GM12878 (cell line): ENCODE measurements at regions not wholly inside any gene's neighbourhood (a gene's known extent, or its start where the extent isn't known, plus 50 kb on each side); places are given as distances from the start of the nearest gene placed in this dataset.
"Not testable (repeated sequence)": the region's sequence is repeated elsewhere in the genome, so short reads cannot be mapped to it uniquely, and the experiment has no call there.

Experiments used
- ATAC-seq: fragments of 200-7000 bp; cut with Tn5 transposase; 3 replicates; pipeline ENCODE4 v1.9.1; 2020; ENCODE audit warnings: mild to moderate bottlenecking, moderate library complexity
- BruUV-seq: library from RNA; stranded (reverse); fragments of 400-500 nt; replicated peaks from 2 replicates; lab custom pipeline; 2021; lab: Mats Ljungman, UMichigan
- CTCF ChIA-PET: fragments of 300-600 bp; sonication (Branson Sonifier 250); formaldehyde crosslinking; extraction: SDS; loops from one replicate; lab custom pipeline; 2021; ENCODE audit warnings: inconsistent platforms; lab: Yijun Ruan, JAX
- POLR2A ChIA-PET: fragments of 350-600 bp; formaldehyde crosslinking; extraction: SDS; loops from one replicate; lab custom pipeline; 2021; ENCODE audit warnings: inconsistent platforms; lab: Charles Lee
- RAD21 ChIA-PET: fragments of 300-600 bp; sonication (Branson Sonifier 250); formaldehyde crosslinking; loops from one replicate; lab custom pipeline; 2023; ENCODE audit warnings: antibody characterized with exemption; ENCODE audit not compliant: unreplicated experiment; lab: Charles Lee
- SMC1A ChIA-PET: fragments of 300-600 bp; sonication (Branson Sonifier 250); formaldehyde crosslinking; loops from one replicate; lab custom pipeline; 2023; ENCODE audit not compliant: unreplicated experiment, uncharacterized antibody; lab: Charles Lee
- DNase-seq: peaks from one replicate; pipeline ENCODE4 v3.0.0-alpha.2; 2011; ENCODE audit warnings: low read depth, low spot score
- FAIRE-seq: peaks from 3 replicates; lab custom pipeline; 2011; peaks lifted over from hg19 to GRCh38; lab: Jason Lieb, UNC
- H2AFZ ChIP-seq: 2 replicates; pipeline ENCODE4 v1.6.0; 2011; ENCODE audit warnings: low read depth, low read length, control low read depth; ENCODE audit not compliant: control insufficient read depth
- H3K27ac ChIP-seq: 2 replicates; pipeline ENCODE4 v1.5.1; 2011; ENCODE audit warnings: control low read depth; ENCODE audit not compliant: control insufficient read depth, insufficient read depth
- H3K27me3 ChIP-seq, 2 experiments: replicated peaks in 1 of 2; 2 replicates each; pipeline versions ENCODE4 v1.6.0 to v1.6.1; 2011; ENCODE audit warnings: low read length in 1 of 2; ENCODE audit not compliant: control insufficient read depth in 2 of 2, insufficient read depth in 2 of 2
- H3K36me3 ChIP-seq, 2 experiments: 2 replicates each; pipeline ENCODE4 v1.5.1; 2011; ENCODE audit warnings: low read length in 1 of 2; ENCODE audit not compliant: control insufficient read depth in 2 of 2, insufficient read depth in 2 of 2
- H3K4me1 ChIP-seq: 2 replicates; pipeline ENCODE4 v1.6.1; 2011; ENCODE audit warnings: mild to moderate bottlenecking, low read length, moderate library complexity, mixed read lengths; ENCODE audit not compliant: control insufficient read depth, insufficient read depth
- H3K4me2 ChIP-seq: 2 replicates; pipeline ENCODE4 v1.6.0; 2011; ENCODE audit warnings: control low read depth; ENCODE audit not compliant: control insufficient read depth, insufficient read depth
- H3K4me3 ChIP-seq: fragments of 200-600 bp; sonication (generic); 2 replicates; pipeline ENCODE4 v1.5.1; 2016
- H3K79me2 ChIP-seq: 2 replicates; pipeline ENCODE4 v1.6.0; 2011; ENCODE audit warnings: low read length; ENCODE audit not compliant: control insufficient read depth, insufficient read depth
- H3K9ac ChIP-seq: 2 replicates; pipeline ENCODE4 v1.8.0; 2011; ENCODE audit warnings: low read length, control low read depth, mixed read lengths; ENCODE audit not compliant: control insufficient read depth, insufficient read depth
- H3K9me3 ChIP-seq: replicated peaks from 3 replicates; pipeline ENCODE4 v1.5.1; 2011; ENCODE audit warnings: mild to moderate bottlenecking, low read length; ENCODE audit not compliant: control insufficient read depth, insufficient read depth
- H4K20me1 ChIP-seq: 2 replicates; pipeline ENCODE4 v1.6.0; 2011; ENCODE audit not compliant: control insufficient read depth, insufficient read depth
- WGBS: methylation state at CpG from one replicate; pipeline ENCODE4 v1.1.6; 2016; ENCODE audit warnings: low lambda C conversion rate; ENCODE audit not compliant: insufficient replicate concordance, insufficient coverage; ENCODE audit errors: missing lambda C conversion rate; 5-methylcytosine and 5-hydroxymethylcytosine counted together
- in situ Hi-C: fragments of 300-500 bp; cut with MboI; formaldehyde crosslinking; loops from 9 replicates; pipeline ENCODE4 v1.14.3; 2018; ENCODE audit warnings: mixed read lengths
- intact Hi-C: fragments of 100-400 bp; cut with micrococcal nuclease; formaldehyde crosslinking; loops from one replicate; pipeline ENCODE4 v1.14.2; 2022; ENCODE audit not compliant: unreplicated experiment

DNA sequence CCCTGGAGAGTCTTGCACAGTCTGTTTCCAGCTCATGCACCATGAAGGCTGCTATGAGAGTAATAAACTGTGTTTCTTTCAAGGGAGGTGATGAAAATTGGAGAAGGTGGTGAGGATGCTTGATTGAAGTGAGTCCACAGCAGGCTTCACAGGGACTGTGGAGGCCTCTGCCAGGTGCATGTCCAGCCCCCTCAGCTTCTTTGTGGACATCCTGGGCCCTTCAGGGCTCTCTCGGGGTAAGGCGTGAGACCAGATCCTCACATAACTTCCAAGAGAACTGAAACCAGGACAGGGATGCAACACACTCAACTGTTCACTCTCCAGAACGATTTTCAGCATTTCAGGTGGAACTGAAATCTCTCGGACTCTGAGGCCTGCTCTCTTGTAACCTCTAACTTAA is 772.9 kb upstream of the TPTE start:
- BruUV-seq, SMC1A ChIA-PET, H3K79me2 ChIP-seq, in situ Hi-C loops, H3K9me3 ChIP-seq, CTCF ChIA-PET, H3K27ac ChIP-seq, RAD21 ChIA-PET, H3K4me3 ChIP-seq, DNase-seq, FAIRE-seq, H3K36me3 ChIP-seq, ATAC-seq, H3K4me2 ChIP-seq, intact Hi-C loops, H4K20me1 ChIP-seq, H2AFZ ChIP-seq, H3K9ac ChIP-seq, H3K4me1 ChIP-seq, POLR2A ChIA-PET, H3K27me3 ChIP-seq: not testable (repeated sequence)
- 4% methylated on average over 4 of the region's 4 CpGs for WGBS

DNA sequence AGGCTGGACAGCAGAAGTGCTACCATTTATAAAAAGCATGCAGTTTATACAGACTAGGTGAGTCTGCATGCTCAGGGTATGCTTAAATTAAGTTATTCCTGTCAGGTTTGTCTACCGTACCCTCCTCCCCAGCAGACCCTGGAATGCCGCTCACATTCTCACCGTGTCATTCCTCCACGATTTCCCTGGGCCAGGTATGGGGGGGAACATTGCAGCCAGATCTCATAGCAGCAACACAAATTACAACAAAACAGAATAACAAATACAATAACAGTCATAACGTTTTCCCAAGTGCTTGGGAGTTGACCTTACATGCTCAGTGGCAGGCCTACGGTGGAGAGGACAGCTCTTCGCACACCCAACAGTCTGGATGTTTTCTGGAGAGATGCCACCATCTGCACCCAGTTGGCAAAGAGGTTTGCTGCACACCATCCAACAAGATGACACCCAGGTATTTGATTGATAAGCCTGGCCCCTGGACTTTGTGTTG is 771.6 kb upstream of the TPTE start:
- ATAC-seq, SMC1A ChIA-PET, H3K36me3 ChIP-seq, FAIRE-seq, H3K9ac ChIP-seq, H3K9me3 ChIP-seq, in situ Hi-C loops, H3K4me1 ChIP-seq, CTCF ChIA-PET, DNase-seq, H3K4me3 ChIP-seq, POLR2A ChIA-PET, RAD21 ChIA-PET, H3K27me3 ChIP-seq, H2AFZ ChIP-seq, intact Hi-C loops, H3K27ac ChIP-seq, H3K79me2 ChIP-seq, BruUV-seq, H3K4me2 ChIP-seq, H4K20me1 ChIP-seq: not testable (repeated sequence)
- WGBS, result 38% methylated on average over 7 of the region's 7 CpGs
